Pons (tissue), 1 donor: ENCODE measurements at regions not wholly inside any gene's neighbourhood (a gene's known extent, or its start where the extent isn't known, plus 50 kb on each side); places are given as distances from the start of the nearest gene placed in this dataset.

Experiments
- DNase-seq: peaks from one replicate; pipeline ENCODE4 v3.0.0-alpha.2; 2016; ENCODE audit warnings: low spot score

DNA sequence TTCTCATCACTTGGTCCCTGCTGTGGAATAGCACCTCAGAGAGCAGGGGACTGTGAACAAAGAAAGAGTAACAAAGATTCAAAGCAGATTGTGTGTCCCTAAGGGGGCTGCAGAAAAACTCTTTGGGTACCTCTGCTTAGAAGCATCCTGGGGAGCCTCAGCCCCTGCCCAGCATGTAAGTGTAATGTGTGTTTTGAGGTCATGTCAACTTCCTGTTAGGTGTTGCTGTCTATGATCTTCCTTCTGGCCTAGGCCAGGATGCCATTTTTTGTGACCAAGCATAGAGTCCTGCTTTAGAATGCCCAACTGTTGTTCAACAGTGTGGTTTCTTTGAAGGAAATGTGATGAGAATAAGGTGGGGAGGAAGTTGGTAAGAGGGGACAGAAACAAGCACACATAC lies 77.1 kb upstream of the BCL6 start:
- DNase-seq = no peak

DNA sequence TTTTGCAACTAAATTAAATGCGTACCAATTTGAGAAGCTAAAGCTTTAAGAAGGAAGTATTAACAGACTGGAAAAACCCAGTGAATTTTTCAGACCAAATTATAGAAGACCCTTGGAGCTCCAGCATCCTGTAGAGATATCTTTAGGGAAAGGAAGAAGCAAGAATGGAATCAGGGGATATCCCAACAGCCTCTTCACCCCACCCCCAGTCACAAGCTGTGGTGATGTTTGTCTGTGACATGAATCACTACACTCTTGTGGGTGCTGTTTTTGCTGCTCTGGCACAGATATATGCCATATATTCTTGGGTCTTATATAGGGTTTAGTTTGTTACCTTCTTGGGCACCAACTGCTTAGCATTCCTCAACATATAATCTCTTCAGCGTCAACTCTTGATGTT lies 78.5 kb upstream of the BCL6 start:
- no peak for DNase-seq

DNA sequence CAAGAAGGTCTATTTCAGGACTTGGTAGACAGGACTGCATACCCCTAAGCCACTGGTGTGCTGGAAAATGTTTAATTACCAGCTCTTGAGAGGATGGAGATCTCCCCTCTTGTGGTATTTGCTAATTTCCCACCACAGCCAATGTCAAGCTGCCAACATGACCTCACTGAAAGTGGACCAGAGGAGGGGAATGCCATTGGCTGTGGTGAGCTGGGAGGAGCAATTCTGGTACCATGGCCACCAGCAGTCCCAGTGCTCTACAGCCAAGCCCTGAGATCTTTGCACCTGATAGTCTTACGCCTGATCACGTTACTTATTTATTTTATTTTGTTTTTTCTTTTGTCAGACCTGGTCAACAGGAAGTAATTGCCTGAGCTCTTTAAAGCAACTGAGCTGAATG lies 82.5 kb upstream of the BCL6 start:
- no peak for DNase-seq

GRCh38 chr3:187828579-187829452 lies 83.5 kb upstream of the BCL6 start:
- no peak for DNase-seq

GRCh38 chr3:187830181-187830580 lies 84.9 kb upstream of the BCL6 start:
- no peak for DNase-seq

DNA sequence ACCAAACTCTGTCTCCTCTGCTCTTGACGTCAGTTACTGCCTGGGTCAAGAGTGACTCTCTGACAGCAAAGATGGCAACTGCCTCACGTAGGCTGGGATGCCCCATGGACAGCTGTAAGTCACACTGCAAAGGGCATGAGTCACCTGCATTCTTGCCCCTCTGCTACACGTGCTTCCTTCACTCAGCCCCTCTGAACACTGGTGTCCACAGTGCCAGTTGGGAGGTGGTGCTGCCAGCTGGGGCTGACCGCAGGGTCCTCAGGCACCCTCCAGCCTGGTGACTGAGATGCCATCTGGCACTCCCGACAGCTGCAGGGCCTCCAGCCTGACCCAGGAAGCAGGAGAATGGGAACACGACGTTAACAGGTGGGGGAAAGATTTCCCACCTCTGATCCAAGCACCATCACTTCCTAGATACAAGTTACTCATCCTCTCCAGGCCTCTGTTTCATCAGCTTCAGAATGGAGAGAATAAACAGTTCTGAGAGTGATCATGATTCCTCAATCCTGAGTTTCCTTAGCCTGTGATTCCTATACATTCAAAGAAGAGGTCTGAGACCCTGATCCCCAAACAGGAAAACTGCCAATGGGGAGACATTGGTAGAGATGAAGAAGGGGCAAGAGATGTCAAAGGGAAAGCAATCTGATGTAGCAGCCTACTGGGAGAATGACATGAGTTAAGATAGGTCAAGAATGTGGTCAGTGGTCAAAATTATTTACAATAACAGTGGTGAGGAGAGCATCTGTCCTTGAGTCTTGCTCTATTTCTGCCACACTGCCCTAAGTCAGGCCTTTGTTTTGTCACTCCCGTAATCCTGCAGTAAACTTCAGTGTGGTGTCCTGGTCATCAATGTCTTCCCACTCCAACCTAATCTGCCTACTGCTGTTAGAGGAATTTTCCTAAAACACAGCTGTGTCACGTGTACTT lies 86.1 kb upstream of the BCL6 start:
- no peak for DNase-seq

DNA sequence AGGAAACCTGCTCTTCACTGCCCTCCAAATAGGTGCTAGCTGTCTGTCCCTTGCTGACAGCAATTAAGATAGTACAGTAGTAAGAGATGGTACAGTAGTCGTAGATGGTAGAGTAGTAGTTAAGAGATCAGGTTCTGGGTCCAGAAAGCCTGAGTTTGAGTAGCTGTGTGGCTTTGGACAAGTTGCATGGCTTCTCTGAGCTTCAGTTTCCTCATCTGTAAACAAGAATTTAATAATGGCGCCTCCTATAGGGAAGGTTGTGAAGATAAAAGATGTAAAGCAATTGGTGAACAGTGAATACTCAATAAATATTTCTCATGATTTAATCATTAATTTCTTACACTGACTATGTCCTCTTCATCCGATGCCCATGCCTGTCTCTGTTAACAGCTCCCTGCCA lies 86.9 kb upstream of the BCL6 start:
- no peak for DNase-seq

DNA sequence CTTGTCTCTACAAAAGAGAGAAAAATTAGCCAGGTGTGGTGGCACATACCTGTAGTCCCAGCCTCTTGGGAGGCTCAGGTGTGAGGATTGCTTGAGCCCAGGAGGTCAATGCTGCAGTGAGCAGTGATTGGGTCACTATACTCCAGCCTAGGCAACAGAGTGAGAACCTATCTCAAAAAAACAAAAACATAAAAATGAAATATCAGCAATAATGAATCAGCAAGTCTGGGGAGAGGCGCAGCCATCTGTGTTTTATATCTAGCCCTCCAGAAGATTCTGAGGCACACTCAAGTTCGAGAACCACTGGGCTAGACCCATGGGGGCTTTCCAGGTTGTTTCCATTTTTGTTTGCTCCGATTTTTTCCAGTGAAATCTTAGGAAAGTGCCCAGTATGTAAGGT lies 88.1 kb upstream of the BCL6 start:
- no peak for DNase-seq

- no peak for DNase-seq
These were observed 88.7 kb upstream of the BCL6 start for GRCh38 chr3:187833799-187834578.

- DNase-seq = no peak
These were observed 91.8 kb upstream of the BCL6 start for GRCh38 chr3:187836823-187837770.

DNA sequence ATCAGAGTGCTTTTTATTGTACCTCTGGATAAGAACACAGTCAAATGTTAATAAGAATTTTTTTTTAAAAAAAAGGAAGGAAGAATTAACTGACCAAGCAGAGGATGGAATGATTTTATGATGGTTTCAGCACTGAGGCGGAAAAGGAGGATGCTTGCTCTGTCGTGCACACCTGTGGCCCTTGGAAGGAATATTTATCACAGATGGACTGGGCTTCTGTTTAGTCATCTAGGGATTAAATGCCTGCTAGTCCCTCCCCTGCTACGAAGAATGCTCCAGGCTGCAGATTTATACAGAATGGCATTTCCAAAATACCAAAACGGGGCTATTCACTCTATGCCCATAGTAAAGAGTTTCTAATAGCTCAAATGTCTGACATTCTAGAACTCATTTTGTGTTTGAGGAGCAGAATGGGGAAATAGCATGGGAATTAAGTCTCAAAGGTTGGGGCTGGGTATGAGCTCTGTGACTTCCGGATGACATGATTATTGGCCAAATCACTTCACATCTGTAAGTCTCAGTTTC lies 92.8 kb upstream of the BCL6 start:
- DNase-seq = no peak

GRCh38 chr3:187839422-187839821 lies 94.2 kb upstream of the BCL6 start:
- DNase-seq = no peak

DNA sequence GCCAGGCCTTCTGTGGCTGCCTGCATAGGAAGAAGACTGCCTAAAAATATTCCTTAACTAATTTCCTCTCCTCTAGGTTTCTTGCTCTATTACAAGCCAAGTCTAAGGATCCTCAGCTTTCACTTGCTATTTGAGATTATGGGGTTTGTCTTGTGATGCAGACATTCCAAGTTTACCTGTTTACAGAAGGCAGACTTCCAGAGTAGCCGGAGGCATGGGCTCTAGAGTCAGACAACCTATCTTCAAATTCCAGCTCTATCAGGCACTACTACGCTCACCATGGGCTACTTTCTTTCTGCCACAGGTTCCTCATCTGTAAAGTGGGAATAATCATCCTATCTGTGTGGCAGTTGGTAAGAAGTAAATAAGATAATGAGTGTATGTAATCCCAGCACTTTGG lies 95.6 kb upstream of the BCL6 start:
- no peak for DNase-seq

DNA sequence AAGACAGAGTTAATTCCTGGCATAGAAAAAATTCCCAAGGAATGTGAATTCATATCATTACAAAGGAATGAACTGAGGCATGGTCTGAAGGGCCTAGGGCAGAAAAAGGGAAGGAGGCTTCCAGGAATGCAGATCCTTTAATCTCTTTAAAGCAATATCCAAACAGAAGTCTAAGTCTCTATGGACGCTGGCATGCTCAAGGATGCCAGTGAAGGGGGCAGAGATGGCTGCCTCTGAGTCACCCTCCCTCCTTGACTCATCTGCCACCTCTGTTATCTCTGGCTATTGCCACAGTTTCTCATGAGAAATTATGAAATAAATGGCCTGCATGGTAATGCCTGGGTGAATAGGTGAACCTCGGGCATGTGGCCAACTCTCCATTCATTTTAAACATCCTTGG lies 96.3 kb upstream of the BCL6 start:
- DNase-seq = no peak

- no peak for DNase-seq
These were observed 98.4 kb upstream of the BCL6 start for GRCh38 chr3:187843654-187844053.

DNA sequence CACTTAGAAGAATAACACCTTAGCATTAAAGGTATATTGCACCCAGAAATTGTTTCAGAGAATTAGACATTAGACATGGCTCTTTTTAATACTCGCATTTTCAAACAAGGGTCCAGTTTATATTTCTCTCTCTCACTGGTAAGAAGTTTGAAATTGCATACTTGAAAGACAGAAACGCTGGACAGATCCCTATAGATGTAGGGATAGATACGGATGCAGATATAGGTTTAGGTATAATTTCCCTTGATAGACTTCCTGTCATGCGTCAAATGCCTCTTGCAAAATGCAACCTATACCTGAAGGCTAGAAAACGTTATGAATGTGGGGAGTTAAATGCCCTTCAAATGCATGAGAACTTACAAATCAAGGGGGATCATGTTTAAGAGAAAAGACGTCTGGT lies 99.4 kb upstream of the BCL6 start:
- no peak for DNase-seq

DNA sequence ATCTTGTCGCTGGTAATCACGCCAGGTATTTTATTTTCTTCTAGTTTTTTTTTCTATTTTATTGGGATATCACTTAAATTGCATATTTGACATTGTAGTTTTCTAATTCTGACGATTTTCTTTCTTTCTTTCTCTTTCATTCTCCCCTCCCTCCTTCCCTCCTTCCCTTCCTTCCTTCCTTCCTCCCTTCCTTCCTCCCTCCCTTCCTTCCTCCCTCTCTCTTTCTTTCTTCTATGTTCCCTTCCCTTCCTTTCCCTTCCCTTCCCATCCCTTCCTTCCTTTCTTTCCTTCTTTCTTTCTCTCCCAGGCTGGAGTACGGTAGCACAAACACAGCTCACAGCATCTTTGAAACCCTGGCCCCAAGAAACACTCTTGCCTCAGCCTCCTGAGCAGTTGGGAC lies 100.6 kb upstream of the BCL6 start:
- DNase-seq = no peak

- DNase-seq = no peak
These were observed 103.1 kb upstream of the BCL6 start for GRCh38 chr3:187848401-187848800.

GRCh38 chr3:187849016-187849654 lies 103.9 kb upstream of the BCL6 start:
- no peak for DNase-seq

DNA sequence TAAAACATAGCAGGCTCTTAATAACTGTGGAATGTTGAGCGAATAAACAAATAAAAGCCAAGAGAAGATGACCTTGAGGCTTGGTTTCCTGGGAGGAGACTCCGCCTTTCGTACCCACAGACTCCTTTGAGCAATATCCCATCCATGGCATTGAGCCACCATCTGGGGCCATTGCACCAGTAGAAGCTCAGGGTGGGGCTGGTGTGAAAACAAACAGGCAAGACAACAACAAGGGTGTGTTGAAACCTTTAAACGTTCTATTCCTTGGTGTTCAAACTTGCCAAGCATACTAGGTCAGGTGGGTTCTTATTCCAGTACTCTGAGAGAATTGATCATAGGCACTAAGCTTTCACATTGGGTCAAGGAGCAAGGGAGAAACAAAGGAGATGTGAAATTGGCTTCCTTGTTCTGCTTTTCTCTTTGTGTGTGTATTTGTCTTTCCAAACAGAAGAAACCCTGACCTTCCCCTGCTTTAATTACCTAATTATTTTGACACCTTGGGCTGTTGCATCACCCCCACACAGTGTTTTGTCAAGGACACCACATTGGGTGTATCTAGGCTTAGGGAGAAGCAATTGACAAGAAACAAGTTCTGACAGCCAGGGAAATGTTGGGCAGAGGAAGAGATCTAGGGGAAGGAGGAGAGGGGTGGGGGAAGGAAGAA lies 105.1 kb upstream of the BCL6 start:
- no peak for DNase-seq
